Cardiac muscle cell (in vitro differentiated cells and primary cell): ENCODE measurements at regions not wholly inside any gene's neighbourhood (a gene's known extent, or its start where the extent isn't known, plus 50 kb on each side); places are given as distances from the start of the nearest gene placed in this dataset.
"Not testable (repeated sequence)": the region's sequence is repeated elsewhere in the genome, so short reads cannot be mapped to it uniquely, and the experiment has no call there.

Source experiments
- DNase-seq, 2 donors: peaks; one replicate each; pipeline versions ENCODE4 v3.0.0 to v3.0.0-alpha.2; 2010 to 2017; ENCODE audit warnings: low read depth in 1 of 2, low spot score in 1 of 2
- H3K27ac ChIP-seq: fragments of 200-600 bp; sonication (generic); 2 replicates; pipeline ENCODE4 v1.5.1; 2016
- H3K27me3 ChIP-seq: fragments of 200-600 bp; sonication (generic); 2 replicates; pipeline ENCODE4 v1.6.0; 2016; ENCODE audit warnings: control low read depth
- H3K36me3 ChIP-seq: fragments of 200-600 bp; sonication (generic); 2 replicates; pipeline ENCODE4 v1.5.1; 2016; ENCODE audit warnings: control low read depth
- H3K4me1 ChIP-seq: fragments of 200-600 bp; sonication (generic); 2 replicates; pipeline ENCODE4 v1.8.1; 2017; ENCODE audit warnings: low read depth, mild to moderate bottlenecking, mixed run types
- H3K4me3 ChIP-seq: fragments of 200-600 bp; sonication (generic); 2 replicates; pipeline ENCODE4 v1.5.1; 2016; ENCODE audit warnings: mild to moderate bottlenecking
- H3K9me3 ChIP-seq: fragments of 200-600 bp; sonication (generic); 2 replicates; pipeline ENCODE4 v1.5.1; 2017; ENCODE audit warnings: low read depth, mild to moderate bottlenecking, control low read depth
- TF ChIP-seq, protein P1 (sequence below): IDR thresholded peaks from 2 replicates; pipeline ENCODE4 v1.5.1; 2012; ENCODE audit warnings: low read depth, mild to moderate bottlenecking, low read length

DNA sequence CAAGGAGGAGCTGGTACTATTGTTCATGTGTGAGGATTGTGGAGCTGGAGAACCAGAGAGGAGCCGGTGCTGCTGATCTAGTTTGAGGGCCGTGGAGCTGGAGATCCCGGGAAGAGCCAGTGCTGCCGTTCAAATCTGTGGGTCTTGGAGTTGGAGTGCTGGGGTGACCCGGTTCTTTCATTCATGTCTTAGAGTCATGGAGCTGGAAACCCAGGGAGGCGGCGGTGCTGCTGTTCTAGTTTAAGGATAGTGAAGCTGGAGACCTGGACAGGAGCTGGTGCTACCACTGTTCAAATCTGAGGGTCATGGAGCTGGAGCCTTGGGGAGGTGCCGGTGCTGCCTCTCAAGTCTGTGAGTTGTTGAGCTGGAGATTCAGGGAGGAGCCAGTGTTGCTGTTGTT, 88.5 kb upstream of the ZNF479 start:
- H3K4me3 ChIP-seq: no peak overlapping the region
- H3K4me1 ChIP-seq: no peaks in the 10 kb centered on the region
- DNase-seq: no peak
- H3K9me3 ChIP-seq: no peaks in the 10 kb centered on the region
- no peak overlapping the region for H3K27ac ChIP-seq
- TF ChIP-seq, protein P1, sequence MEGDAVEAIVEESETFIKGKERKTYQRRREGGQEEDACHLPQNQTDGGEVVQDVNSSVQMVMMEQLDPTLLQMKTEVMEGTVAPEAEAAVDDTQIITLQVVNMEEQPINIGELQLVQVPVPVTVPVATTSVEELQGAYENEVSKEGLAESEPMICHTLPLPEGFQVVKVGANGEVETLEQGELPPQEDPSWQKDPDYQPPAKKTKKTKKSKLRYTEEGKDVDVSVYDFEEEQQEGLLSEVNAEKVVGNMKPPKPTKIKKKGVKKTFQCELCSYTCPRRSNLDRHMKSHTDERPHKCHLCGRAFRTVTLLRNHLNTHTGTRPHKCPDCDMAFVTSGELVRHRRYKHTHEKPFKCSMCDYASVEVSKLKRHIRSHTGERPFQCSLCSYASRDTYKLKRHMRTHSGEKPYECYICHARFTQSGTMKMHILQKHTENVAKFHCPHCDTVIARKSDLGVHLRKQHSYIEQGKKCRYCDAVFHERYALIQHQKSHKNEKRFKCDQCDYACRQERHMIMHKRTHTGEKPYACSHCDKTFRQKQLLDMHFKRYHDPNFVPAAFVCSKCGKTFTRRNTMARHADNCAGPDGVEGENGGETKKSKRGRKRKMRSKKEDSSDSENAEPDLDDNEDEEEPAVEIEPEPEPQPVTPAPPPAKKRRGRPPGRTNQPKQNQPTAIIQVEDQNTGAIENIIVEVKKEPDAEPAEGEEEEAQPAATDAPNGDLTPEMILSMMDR: no peak
- H3K27me3 ChIP-seq: no peaks in the 10 kb centered on the region
- no peaks in the 10 kb centered on the region for H3K36me3 ChIP-seq

GRCh38 chr7:57225666-57226065, 93.4 kb upstream of the ZNF479 start:
- Histone ChIP-seq H3K9me3 (no peaks in the 10 kb centered on the region), H3K27me3 (no peaks in the 10 kb centered on the region), H3K4me3 (no peak overlapping the region), H3K4me1 (no peaks in the 10 kb centered on the region), H3K36me3 (no peaks in the 10 kb centered on the region), H3K27ac (no peak overlapping the region)
- no peak for DNase-seq
- TF ChIP-seq, protein P1: no peak

DNA sequence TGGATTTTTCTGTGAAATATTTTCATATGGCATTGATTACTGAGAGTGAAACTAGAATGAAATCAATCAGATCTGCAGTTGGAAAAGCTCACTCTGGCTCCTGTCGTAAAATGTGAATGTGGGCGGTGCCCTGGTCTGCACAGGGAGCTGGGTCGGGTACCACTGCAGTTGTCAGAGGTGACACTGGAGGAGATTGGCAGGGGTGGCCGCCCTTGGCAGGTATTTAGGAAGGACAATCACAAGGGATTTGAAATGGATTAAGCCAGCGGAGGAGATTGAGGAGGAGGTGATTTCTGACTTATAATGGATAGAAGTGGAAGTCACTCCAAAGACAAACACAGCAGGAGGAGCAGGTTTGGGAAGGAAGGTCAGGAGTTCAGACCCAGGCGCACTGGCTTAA, 109.0 kb upstream of the ZNF479 start:
- DNase-seq, H3K4me3 ChIP-seq, H3K36me3 ChIP-seq, H3K27ac ChIP-seq, H3K9me3 ChIP-seq, H3K4me1 ChIP-seq, H3K27me3 ChIP-seq: not testable (repeated sequence)

DNA sequence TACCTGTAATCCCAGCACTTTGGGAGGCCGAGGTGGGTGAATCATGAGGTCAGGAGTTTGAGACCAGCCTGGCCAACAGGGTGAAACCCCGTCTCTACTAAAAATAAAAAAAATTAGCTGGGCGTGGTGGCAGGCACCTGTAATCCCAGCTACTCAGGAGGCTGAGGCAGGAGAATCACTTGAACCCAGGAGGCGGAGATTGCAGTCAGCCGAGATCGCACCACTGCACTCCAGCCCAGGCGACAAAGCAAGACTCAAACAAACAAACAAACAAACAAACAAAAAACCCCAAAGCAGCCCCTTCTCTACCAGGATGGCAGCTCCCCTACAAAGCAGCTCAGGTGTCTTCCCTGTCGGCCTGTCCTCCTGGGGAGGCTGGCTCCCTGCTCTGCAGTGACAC, 111.3 kb upstream of the ZNF479 start:
- not testable (repeated sequence) for H3K9me3 ChIP-seq, H3K36me3 ChIP-seq, H3K4me3 ChIP-seq, H3K27ac ChIP-seq, H3K4me1 ChIP-seq, H3K27me3 ChIP-seq, DNase-seq

- H3K9me3 ChIP-seq, H3K4me3 ChIP-seq: not testable (repeated sequence)
Measured at GRCh38 chr7:57244345-57244980, 112.2 kb upstream of the ZNF479 start.

DNA sequence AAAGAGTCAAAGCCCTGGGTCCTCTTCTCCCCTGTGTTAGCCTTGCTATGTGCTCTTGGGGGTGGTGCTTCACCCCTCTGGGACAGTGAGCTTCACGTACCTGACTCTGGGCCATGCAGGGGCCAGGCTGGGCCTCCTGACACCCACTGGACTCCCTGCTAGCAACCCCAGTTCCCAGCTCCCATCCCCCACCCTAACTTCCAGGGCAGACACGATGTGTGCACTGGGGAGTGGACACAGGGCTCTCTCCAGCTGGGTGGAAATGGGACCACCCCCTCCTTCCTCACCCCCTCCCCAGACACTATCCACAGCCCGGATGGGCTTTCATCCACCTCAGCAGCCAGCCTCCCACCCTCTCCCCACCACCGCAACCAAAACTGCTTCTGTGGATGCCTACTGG, 113.0 kb upstream of the ZNF479 start:
- H3K27ac ChIP-seq: no peak overlapping the region
- H3K4me3 ChIP-seq: no peak overlapping the region
- H3K9me3 ChIP-seq: no peaks in the 10 kb centered on the region
- H3K4me1 ChIP-seq: no peaks in the 10 kb centered on the region
- no peaks in the 10 kb centered on the region for H3K36me3 ChIP-seq
- no peaks in the 10 kb centered on the region for H3K27me3 ChIP-seq
- no peak for DNase-seq
- TF ChIP-seq, protein P1: no peak

More at GRCh38 chr7:57244345-57244980, 112.2 kb upstream of the ZNF479 start:
- not testable (repeated sequence) for H3K27ac ChIP-seq, DNase-seq, H3K36me3 ChIP-seq, H3K4me1 ChIP-seq, H3K27me3 ChIP-seq

GRCh38 chr7:57250801-57251200, 118.6 kb upstream of the ZNF479 start:
- H3K27me3 ChIP-seq: no peaks in the 10 kb centered on the region
- H3K9me3 ChIP-seq: no peaks in the 10 kb centered on the region
- H3K27ac ChIP-seq: no peak overlapping the region
- TF ChIP-seq, protein P1: no peak
- H3K36me3 ChIP-seq: no peaks in the 10 kb centered on the region
- DNase-seq: no peak
- no peaks in the 10 kb centered on the region for H3K4me1 ChIP-seq
- no peak overlapping the region for H3K4me3 ChIP-seq
